Nephron progenitor cell (in vitro differentiated cells): ENCODE measurements at regions not wholly inside any gene's neighbourhood (a gene's known extent, or its start where the extent isn't known, plus 50 kb on each side); places are given as distances from the start of the nearest gene placed in this dataset.

Source experiments
- DNase-seq: peaks from one replicate; pipeline ENCODE4 v3.0.0; 2021
- H3K27ac Mint-ChIP-seq: 2 replicates; pipeline ENCODE4 v1.8.0; 2021; ENCODE audit warnings: mild to moderate bottlenecking, moderate library complexity, mixed read lengths
- H3K27me3 Mint-ChIP-seq: 2 replicates; pipeline ENCODE4 v1.8.0; 2021; ENCODE audit warnings: mild to moderate bottlenecking, low read depth, mixed read lengths; ENCODE audit not compliant: poor library complexity
- H3K36me3 Mint-ChIP-seq: 2 replicates; pipeline ENCODE4 v1.8.0; 2021; ENCODE audit warnings: low read depth, mixed read lengths
- H3K4me1 Mint-ChIP-seq: 2 replicates; pipeline ENCODE4 v1.8.0; 2021; ENCODE audit warnings: mixed read lengths
- H3K4me3 Mint-ChIP-seq: 2 replicates; pipeline ENCODE4 v1.8.0; 2021; ENCODE audit warnings: mild to moderate bottlenecking, moderate library complexity, mixed read lengths
- H3K9me3 Mint-ChIP-seq: 2 replicates; pipeline ENCODE4 v1.8.0; 2021; ENCODE audit warnings: mild to moderate bottlenecking, moderate library complexity, mixed read lengths
- TF ChIP-seq, protein P1 (sequence below): fragments of 200-600 bp; sonication (generic); IDR thresholded peaks from 2 replicates; pipeline ENCODE4 v1.5.0; 2021; ENCODE audit warnings: antibody characterized with exemption

DNA sequence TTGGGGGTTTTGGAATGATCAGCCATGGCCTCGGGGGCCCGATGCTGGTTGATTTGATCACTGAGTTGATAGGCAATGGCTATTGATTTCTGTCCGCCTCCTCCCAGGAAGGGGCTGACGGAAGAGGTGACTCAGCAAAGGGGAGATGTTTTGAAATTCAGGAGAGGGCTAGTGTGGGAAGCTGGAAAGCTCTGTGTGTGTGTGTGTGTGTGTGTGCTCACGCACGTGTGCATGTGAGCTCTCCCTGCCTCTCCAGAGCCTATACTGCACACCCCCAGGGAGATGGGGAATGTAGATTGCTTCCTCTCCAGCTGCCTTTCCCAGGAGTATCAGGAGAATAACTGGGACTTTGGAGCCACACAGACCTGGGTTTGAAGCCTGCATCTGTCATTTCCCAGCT, 184.9 kb upstream of the MYL2 start:
- DNase-seq: no peak
- H3K27ac Mint-ChIP-seq: peak overlapping the region; percentile 53
- peaks cover 11% of the 10 kb centered on the region for H3K4me1 Mint-ChIP-seq
- peaks cover 11% of the 10 kb centered on the region for H3K36me3 Mint-ChIP-seq
- peaks cover 16% of the 10 kb centered on the region for H3K27me3 Mint-ChIP-seq
- TF ChIP-seq, protein P1, sequence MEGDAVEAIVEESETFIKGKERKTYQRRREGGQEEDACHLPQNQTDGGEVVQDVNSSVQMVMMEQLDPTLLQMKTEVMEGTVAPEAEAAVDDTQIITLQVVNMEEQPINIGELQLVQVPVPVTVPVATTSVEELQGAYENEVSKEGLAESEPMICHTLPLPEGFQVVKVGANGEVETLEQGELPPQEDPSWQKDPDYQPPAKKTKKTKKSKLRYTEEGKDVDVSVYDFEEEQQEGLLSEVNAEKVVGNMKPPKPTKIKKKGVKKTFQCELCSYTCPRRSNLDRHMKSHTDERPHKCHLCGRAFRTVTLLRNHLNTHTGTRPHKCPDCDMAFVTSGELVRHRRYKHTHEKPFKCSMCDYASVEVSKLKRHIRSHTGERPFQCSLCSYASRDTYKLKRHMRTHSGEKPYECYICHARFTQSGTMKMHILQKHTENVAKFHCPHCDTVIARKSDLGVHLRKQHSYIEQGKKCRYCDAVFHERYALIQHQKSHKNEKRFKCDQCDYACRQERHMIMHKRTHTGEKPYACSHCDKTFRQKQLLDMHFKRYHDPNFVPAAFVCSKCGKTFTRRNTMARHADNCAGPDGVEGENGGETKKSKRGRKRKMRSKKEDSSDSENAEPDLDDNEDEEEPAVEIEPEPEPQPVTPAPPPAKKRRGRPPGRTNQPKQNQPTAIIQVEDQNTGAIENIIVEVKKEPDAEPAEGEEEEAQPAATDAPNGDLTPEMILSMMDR: no peak
- H3K4me3 Mint-ChIP-seq: no peak overlapping the region
- H3K9me3 Mint-ChIP-seq: peaks cover 25% of the 10 kb centered on the region

DNA sequence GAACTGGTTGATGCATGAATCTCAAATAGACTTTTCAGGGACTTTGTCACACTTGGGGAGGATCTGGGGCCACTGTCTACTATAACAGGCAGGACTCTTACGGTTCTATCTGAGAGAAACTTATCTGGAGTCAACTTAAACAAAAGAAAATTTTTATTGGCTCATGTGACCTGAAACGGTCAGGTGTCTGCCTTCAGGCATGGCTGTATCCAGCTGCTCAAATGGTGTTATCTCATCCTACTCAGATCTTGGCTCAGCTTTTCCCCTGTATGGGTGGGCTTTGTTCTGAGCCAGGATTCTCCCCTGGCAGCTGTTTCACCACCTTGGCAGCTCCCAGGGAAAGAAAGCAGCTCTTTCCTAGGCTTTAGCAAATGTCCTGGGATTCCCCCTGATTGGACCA, 183.2 kb upstream of the MYL2 start:
- peaks cover 12% of the 10 kb centered on the region for H3K27me3 Mint-ChIP-seq
- peaks cover 11% of the 10 kb centered on the region for H3K36me3 Mint-ChIP-seq
- peaks cover 5% of the 10 kb centered on the region for H3K4me1 Mint-ChIP-seq
- peaks cover 13% of the 10 kb centered on the region for H3K9me3 Mint-ChIP-seq
- DNase-seq: no peak
- no peak overlapping the region for H3K4me3 Mint-ChIP-seq
- TF ChIP-seq, protein P1: no peak
- H3K27ac Mint-ChIP-seq: no peak overlapping the region

DNA sequence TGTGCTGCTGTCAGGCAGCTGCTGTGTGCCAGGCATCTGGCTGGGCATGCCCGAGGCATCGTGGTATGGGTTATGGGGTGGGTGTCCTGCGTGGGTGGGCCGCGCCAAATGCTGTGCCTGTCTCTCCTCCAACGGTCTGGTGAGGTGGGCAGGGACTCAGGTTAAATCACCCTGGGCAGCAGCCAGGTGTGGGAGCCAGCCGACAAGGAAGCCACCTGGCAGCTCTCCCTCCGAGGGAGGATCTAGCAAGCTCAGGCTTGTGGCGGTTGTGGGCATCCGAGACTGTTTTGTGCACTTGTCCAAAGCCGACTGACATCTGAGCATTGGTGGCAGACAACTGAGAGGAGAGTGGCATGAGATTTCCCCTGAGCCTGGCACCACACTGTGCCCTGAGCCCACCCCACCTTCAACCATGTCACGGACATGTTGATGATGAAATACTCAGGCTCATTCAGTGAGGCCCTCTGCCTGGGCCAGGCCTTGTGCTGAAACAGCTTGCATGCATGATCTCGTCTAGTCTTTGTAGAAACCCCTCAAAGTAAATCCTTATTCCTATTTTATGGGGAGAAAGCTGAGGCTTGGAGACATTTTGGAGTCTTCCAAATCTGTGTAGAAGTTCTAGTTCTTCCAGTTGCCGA, 181.8 kb upstream of the MYL2 start:
- Mint-ChIP-seq H3K27ac (no peak overlapping the region), H3K9me3 (peaks cover under 1% of the 10 kb centered on the region), H3K36me3 (peaks cover under 1% of the 10 kb centered on the region), H3K4me3 (no peak overlapping the region), H3K4me1 (peaks cover 13% of the 10 kb centered on the region), H3K27me3 (peaks cover 13% of the 10 kb centered on the region)
- DNase-seq: no peak
- TF ChIP-seq, protein P1: no peak

DNA sequence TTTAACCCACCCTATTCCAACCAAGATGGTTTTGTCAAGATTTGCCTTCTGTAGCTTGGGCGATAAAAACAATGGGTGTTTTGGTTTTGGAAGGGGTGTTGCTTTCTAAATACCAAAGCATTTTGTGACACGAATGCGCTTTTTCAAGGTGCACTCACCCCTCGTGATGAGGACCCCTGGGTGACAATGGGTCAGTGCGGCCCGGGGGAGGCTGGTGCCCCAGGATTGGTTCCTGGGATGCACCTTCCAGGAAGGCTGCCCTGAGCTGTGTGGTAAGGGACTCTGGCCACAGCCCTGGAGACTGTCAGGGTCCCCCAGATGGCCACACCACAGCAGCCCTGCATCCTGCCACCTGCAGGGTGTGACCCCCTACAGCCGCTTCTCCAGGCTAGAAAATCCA, 180.6 kb upstream of the MYL2 start:
- H3K36me3 Mint-ChIP-seq: no peaks in the 10 kb centered on the region

DNA sequence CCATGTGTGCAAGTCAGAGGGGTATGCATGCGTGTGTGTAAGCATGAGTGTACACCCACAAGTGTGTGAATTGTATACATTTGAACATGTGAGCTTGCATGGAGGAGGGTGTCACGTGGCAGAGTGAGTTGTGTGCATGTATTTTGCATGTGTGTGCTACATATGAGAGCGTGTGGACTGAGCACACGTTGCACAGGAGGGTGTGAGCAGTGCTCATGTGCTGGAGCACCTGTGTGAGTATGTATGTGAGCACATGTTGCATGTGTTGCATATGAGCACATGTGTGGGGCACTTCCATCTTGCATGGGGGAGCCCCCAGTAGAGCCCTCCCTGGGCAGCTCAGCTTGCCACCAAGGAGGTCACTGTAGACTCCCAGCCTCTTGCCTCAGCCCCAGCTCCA, 180.2 kb upstream of the MYL2 start:
- H3K4me3 Mint-ChIP-seq: no peak overlapping the region
- no peak for DNase-seq
- H3K27me3 Mint-ChIP-seq: peaks cover 9% of the 10 kb centered on the region
- no peaks in the 10 kb centered on the region for H3K9me3 Mint-ChIP-seq
- no peak overlapping the region for H3K27ac Mint-ChIP-seq
- H3K36me3 Mint-ChIP-seq: no peaks in the 10 kb centered on the region
- TF ChIP-seq, protein P1: no peak
- H3K4me1 Mint-ChIP-seq: peaks cover 13% of the 10 kb centered on the region

More for the DNA sequence above, 180.6 kb upstream of the MYL2 start:
- no peak for DNase-seq
- Mint-ChIP-seq H3K9me3 (no peaks in the 10 kb centered on the region), H3K4me3 (no peak overlapping the region), H3K4me1 (peaks cover 13% of the 10 kb centered on the region), H3K27ac (no peak overlapping the region), H3K27me3 (peaks cover 9% of the 10 kb centered on the region)
- TF ChIP-seq, protein P1: no peak

DNA sequence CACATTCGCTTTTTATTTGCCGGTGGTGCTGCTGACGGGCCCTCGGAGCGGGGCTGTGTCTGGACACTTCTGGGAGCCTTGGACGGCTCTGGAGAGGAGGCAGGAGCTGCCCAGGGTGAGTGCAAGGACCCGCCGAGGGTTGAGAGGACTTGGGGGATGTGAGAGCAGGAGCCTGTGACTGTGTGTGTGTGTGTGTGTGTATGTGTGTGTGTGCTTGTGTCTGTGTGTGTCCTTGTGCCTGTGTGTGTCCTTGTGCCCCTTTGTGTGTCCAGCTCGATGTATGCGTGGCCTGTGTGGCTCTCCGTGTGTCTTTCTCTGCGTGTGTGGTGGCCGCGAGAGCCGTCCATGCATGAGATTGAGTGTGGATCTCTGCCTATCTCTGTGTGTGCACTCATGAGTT, 179.6 kb upstream of the MYL2 start:
- peaks cover 9% of the 10 kb centered on the region for H3K27me3 Mint-ChIP-seq

More for the DNA sequence above, 179.6 kb upstream of the MYL2 start:
- DNase-seq: no peak
- Mint-ChIP-seq H3K27ac (peak overlapping the region; percentile 3), H3K9me3 (no peaks in the 10 kb centered on the region), H3K36me3 (no peaks in the 10 kb centered on the region), H3K4me1 (peaks cover 9% of the 10 kb centered on the region), H3K4me3 (no peak overlapping the region)
- TF ChIP-seq, protein P1: no peak
